GM23338 (cell line): ENCODE measurements at regions not wholly inside any gene's neighbourhood (a gene's known extent, or its start where the extent isn't known, plus 50 kb on each side); places are given as distances from the start of the nearest gene placed in this dataset.

Source experiments
- CREB1 ChIP-seq: fragments of 250-450 bp; sonication (Bioruptor Pico); IDR thresholded peaks from 2 replicates; pipeline ENCODE4 v1.5.0; 2020; ENCODE audit warnings: low read depth, mild to moderate bottlenecking, moderate library complexity
- CTCF ChIP-seq, 2 experiments: fragments of 200-600 bp in 1 of 2; sonication (generic) in 1 of 2; conservative IDR thresholded peaks; 2 replicates each; pipeline versions ENCODE4 v1.5.1 to v1.6.1; 2016 to 2017; ENCODE audit warnings: antibody characterized with exemption in 2 of 2, low read depth in 2 of 2, mild to moderate bottlenecking in 2 of 2, moderate library complexity in 1 of 2
- EZH2 ChIP-seq: fragments of 200-600 bp; sonication (generic); IDR thresholded peaks from one replicate; pipeline ENCODE4 v1.8.0; 2017; ENCODE audit warnings: antibody characterized with exemption, mild to moderate bottlenecking, low read depth; ENCODE audit not compliant: unreplicated experiment
- EZH2phosphoT487 ChIP-seq: fragments of 200-600 bp; sonication (generic); IDR thresholded peaks from one replicate; pipeline ENCODE4 v1.8.1; 2018; ENCODE audit warnings: antibody characterized with exemption; ENCODE audit not compliant: unreplicated experiment
- JUNB ChIP-seq: IDR thresholded peaks from one replicate; pipeline ENCODE4 v1.6.1; 2016; ENCODE audit warnings: antibody characterized with exemption; ENCODE audit not compliant: unreplicated experiment
- POLR2AphosphoS5 ChIP-seq: IDR thresholded peaks from 2 replicates; pipeline ENCODE4 v1.6.1; 2016; ENCODE audit warnings: antibody characterized with exemption, low read depth
- REST ChIP-seq: IDR thresholded peaks from one replicate; pipeline ENCODE4 v1.6.1; 2018; ENCODE audit warnings: antibody characterized with exemption; ENCODE audit not compliant: unreplicated experiment
- STAT1 ChIP-seq: IDR thresholded peaks from one replicate; pipeline ENCODE4 v1.6.1; 2016; ENCODE audit warnings: antibody characterized with exemption; ENCODE audit not compliant: unreplicated experiment
- ZNF114 ChIP-seq: fragments of 250-450 bp; sonication (Bioruptor Pico); IDR thresholded peaks from 2 replicates; pipeline ENCODE4 v1.5.0; 2020; ENCODE audit warnings: mild to moderate bottlenecking, moderate library complexity
- ZNF331 ChIP-seq: fragments of 250-450 bp; sonication (Bioruptor Pico); IDR thresholded peaks from 2 replicates; pipeline ENCODE4 v1.5.0; 2020; ENCODE audit warnings: low read depth, mild to moderate bottlenecking, moderate library complexity
- ZNF462 ChIP-seq: fragments of 250-450 bp; sonication (Bioruptor Pico); IDR thresholded peaks from 2 replicates; pipeline ENCODE4 v1.5.0; 2020; ENCODE audit warnings: mild to moderate bottlenecking, moderate library complexity

- TF ChIP-seq CTCF (conservative IDR thresholded peaks at IDR 0.05; ENCODE audit: low read depth in 2 of 2) (no peak), EZH2 (no peak), POLR2AphosphoS5 (no peak), EZH2phosphoT487 (no peak), REST (no peak), ZNF331 (CRISPR knock-in tag) (no peak), STAT1 (no peak), ZNF462 (no peak), JUNB (no peak), ZNF114 (CRISPR knock-in tag) (no peak), CREB1 (CRISPR knock-in tag) (no peak)
Measured at GRCh38 chr7:375901-376305, 85.9 kb downstream of the FOXL3 start.
